ENCODE measurements at regions not wholly inside any gene's neighbourhood (a gene's known extent, or its start where the extent isn't known, plus 50 kb on each side); places are given as distances from the start of the nearest gene placed in this dataset.

DNA sequence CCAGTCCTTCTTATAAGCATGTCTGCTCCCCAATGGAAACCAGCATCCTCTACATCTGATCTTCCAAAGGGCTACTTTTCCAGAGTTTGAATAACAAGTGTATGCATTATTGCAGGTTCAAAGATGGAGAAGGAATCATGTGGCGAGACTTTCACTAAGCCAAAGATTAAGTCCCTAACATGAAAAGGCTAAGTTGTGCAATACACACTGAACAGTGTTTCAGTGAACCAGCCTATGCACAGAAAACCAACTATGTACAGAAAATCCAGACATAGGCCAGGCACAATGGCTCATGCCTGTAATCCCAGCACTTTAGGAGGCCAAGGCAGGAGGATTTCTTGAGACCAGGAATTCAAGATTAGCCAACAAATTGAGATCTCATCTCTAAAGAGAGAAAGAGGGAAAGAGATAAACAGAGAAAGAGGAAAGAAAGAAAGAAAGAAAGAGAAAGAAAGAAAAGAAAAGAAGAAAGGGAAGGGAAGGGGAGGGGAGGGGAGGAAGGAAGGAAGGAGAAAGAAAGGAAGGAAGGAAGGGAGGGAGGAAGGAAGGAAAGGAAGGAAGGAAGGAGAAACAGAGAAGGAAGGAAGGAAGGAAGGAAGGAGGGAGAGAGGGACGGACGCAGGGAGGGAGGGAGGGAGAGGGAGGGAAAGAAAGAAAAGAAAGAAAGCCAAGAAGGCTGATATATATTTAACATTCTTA lies 181.7 kb downstream of the LTN1 start:
- Mint-ChIP-seq H3K4me1 (ENCODE audit: low read depth, unreplicated experiment) (no peaks in the 10 kb centered on the region), H3K27ac (ENCODE audit: unreplicated experiment) (no peak overlapping the region)

DNA sequence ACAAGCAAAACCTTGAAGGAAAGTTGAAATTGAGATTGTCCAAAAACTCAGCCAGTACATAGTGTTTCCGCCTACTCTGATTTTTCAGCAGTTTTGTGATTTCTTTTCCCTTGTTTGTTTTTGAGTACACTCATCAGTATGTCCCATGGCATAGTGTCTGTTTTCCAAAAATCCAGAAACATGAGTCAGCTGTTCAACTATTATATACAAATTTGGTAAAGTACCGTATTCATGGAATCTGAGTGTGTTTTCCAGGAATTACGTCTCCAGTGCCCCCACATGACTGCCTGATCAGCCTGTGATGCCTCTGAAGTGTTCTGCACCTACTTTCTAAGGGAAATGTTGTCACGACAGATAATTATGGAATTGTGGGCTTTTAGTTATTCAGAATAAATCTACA lies 186.8 kb downstream of the LTN1 start:
- Mint-ChIP-seq H3K27ac (ENCODE audit: unreplicated experiment) (no peak overlapping the region), H3K4me3 (ENCODE audit: unreplicated experiment) (no peak overlapping the region), H3K4me1 (ENCODE audit: low read depth, unreplicated experiment) (no peaks in the 10 kb centered on the region)

More for the DNA sequence above, 181.7 kb downstream of the LTN1 start:
- H3K36me3 Mint-ChIP-seq (ENCODE audit: unreplicated experiment) = no peaks in the 10 kb centered on the region
- TF ChIP-seq, protein P1, sequence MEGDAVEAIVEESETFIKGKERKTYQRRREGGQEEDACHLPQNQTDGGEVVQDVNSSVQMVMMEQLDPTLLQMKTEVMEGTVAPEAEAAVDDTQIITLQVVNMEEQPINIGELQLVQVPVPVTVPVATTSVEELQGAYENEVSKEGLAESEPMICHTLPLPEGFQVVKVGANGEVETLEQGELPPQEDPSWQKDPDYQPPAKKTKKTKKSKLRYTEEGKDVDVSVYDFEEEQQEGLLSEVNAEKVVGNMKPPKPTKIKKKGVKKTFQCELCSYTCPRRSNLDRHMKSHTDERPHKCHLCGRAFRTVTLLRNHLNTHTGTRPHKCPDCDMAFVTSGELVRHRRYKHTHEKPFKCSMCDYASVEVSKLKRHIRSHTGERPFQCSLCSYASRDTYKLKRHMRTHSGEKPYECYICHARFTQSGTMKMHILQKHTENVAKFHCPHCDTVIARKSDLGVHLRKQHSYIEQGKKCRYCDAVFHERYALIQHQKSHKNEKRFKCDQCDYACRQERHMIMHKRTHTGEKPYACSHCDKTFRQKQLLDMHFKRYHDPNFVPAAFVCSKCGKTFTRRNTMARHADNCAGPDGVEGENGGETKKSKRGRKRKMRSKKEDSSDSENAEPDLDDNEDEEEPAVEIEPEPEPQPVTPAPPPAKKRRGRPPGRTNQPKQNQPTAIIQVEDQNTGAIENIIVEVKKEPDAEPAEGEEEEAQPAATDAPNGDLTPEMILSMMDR (IDR thresholded peaks at IDR 0.05; ENCODE audit: partially characterized antibody, unreplicated experiment) = no peak
- DNase-seq = no peak
- no peaks in the 10 kb centered on the region for H3K9me3 Mint-ChIP-seq (ENCODE audit: unreplicated experiment)
- no peaks in the 10 kb centered on the region for H3K27me3 Mint-ChIP-seq (ENCODE audit: unreplicated experiment)
- no peak overlapping the region for H3K4me3 Mint-ChIP-seq (ENCODE audit: unreplicated experiment)

DNA sequence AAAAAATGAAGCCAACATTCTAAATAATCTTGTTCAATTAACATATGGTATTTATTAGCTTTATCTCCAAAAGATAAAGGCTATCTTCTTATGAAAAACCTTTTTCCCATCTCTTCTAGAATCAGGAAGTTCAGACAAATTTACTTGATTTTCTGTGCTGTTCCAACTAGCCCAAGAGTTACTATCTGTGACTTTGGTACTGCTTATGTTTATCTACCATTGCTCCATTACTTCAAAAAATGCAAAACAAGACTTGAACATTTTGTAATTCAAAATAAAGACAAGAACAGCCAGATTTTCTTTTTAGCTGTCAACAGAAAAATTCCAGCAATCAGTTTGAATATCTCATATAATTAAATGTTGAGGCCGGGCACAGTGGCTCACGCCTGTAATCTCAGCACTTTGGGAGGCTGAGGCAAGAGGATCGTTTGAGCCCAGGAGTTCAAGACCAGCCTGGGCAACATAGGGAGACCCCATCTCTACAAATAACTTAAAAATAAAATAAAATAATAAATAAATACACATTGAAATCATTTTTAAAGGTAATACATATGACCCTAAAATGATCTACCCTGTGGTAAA lies 188.5 kb downstream of the LTN1 start:
- H3K36me3 Mint-ChIP-seq (ENCODE audit: unreplicated experiment) = no peaks in the 10 kb centered on the region
- DNase-seq = no peak
- H3K27me3 Mint-ChIP-seq (ENCODE audit: unreplicated experiment) = peaks cover 2% of the 10 kb centered on the region
- no peaks in the 10 kb centered on the region for H3K9me3 Mint-ChIP-seq (ENCODE audit: unreplicated experiment)
- no peak overlapping the region for H3K4me3 Mint-ChIP-seq (ENCODE audit: unreplicated experiment)
- no peak overlapping the region for H3K27ac Mint-ChIP-seq (ENCODE audit: unreplicated experiment)
- TF ChIP-seq, protein P1 (IDR thresholded peaks at IDR 0.05; ENCODE audit: partially characterized antibody, unreplicated experiment) = no peak
- H3K4me1 Mint-ChIP-seq (ENCODE audit: low read depth, unreplicated experiment) = no peaks in the 10 kb centered on the region

More for the DNA sequence above, 186.8 kb downstream of the LTN1 start:
- TF ChIP-seq, protein P1 (IDR thresholded peaks at IDR 0.05; ENCODE audit: partially characterized antibody, unreplicated experiment) = no peak
- H3K27me3 Mint-ChIP-seq (ENCODE audit: unreplicated experiment) = peaks cover 2% of the 10 kb centered on the region
- DNase-seq = no peak
- H3K36me3 Mint-ChIP-seq (ENCODE audit: unreplicated experiment) = no peaks in the 10 kb centered on the region
- H3K9me3 Mint-ChIP-seq (ENCODE audit: unreplicated experiment) = no peaks in the 10 kb centered on the region

DNA sequence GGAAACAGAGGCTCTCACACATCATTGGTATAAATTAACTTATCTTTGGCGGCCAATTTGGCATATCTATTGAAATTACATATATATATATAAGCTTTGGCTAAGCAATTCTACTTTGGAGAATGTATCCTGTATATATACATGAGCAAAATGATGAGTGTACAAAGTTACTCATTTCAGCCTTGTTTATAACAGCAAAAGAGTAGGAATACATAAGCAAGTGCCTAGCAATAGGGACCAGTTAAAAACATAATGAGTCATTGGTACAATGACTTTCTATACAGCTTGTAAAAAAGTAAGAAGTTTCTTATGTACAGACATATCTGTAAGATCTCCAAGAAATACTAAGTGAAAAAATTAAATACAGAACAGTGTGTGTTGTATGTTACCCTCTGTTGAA lies 190.8 kb downstream of the LTN1 start:
- TF ChIP-seq, protein P1 (IDR thresholded peaks at IDR 0.05; ENCODE audit: partially characterized antibody, unreplicated experiment) = no peak
- DNase-seq = no peak
- peaks cover 2% of the 10 kb centered on the region for H3K27me3 Mint-ChIP-seq (ENCODE audit: unreplicated experiment)
- H3K36me3 Mint-ChIP-seq (ENCODE audit: unreplicated experiment) = no peaks in the 10 kb centered on the region
- no peaks in the 10 kb centered on the region for H3K9me3 Mint-ChIP-seq (ENCODE audit: unreplicated experiment)
- H3K4me3 Mint-ChIP-seq (ENCODE audit: unreplicated experiment) = no peak overlapping the region
- no peak overlapping the region for H3K27ac Mint-ChIP-seq (ENCODE audit: unreplicated experiment)
- H3K4me1 Mint-ChIP-seq (ENCODE audit: low read depth, unreplicated experiment) = no peaks in the 10 kb centered on the region

DNA sequence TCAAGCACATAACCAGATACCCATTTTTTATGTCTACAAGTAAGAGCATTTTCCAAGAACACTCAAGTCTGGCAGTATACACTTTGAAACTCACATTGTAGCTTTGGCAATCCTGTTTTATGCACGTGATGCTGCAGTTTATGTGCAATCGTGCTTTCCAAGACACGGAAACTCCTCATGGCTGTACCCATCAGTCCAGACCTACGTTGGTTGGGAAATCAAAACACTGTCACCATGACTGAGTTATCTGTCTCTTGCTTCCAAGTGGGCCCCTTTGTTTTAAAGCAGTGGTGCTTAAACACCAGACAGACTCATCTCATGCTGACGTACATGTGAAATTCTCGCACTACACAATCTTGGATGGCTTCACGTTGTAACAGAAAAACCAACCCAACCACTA lies 192.8 kb downstream of the LTN1 start:
- H3K9me3 Mint-ChIP-seq (ENCODE audit: unreplicated experiment) = no peaks in the 10 kb centered on the region
- TF ChIP-seq, protein P1 (IDR thresholded peaks at IDR 0.05; ENCODE audit: partially characterized antibody, unreplicated experiment) = no peak
- no peaks in the 10 kb centered on the region for H3K4me1 Mint-ChIP-seq (ENCODE audit: low read depth, unreplicated experiment)
- no peak overlapping the region for H3K27ac Mint-ChIP-seq (ENCODE audit: unreplicated experiment)
- no peak overlapping the region for H3K4me3 Mint-ChIP-seq (ENCODE audit: unreplicated experiment)
- H3K27me3 Mint-ChIP-seq (ENCODE audit: unreplicated experiment) = peaks cover 2% of the 10 kb centered on the region
- H3K36me3 Mint-ChIP-seq (ENCODE audit: unreplicated experiment) = no peaks in the 10 kb centered on the region
- DNase-seq = no peak
